CD4-positive, alpha-beta T cell treated with Interleukin-4 for 1 hour (primary cell): ENCODE measurements at regions not wholly inside any gene's neighbourhood (a gene's known extent, or its start where the extent isn't known, plus 50 kb on each side); places are given as distances from the start of the nearest gene placed in this dataset.

Experiments
- DNase-seq, 2 donors: peaks; one replicate each; pipeline ENCODE4 v3.0.0-alpha.2; 2020 to 2022

- no peak for DNase-seq
These were observed 750.1 kb downstream of the BRD1 start for GRCh38 chr22:49077586-49077985.

- no peak for DNase-seq
These were observed 750.7 kb downstream of the BRD1 start for GRCh38 chr22:49077036-49077393.

- DNase-seq: no peak
These were observed 751.2 kb downstream of the BRD1 start for GRCh38 chr22:49076300-49077035.

GRCh38 chr22:49075150-49075549 lies 752.5 kb downstream of the BRD1 start:
- DNase-seq: no peak

GRCh38 chr22:49073873-49074417 lies 753.7 kb downstream of the BRD1 start:
- DNase-seq: no peak

- no peak for DNase-seq
These were observed 754.6 kb downstream of the BRD1 start for GRCh38 chr22:49072996-49073645.

- no peak for DNase-seq
These were observed 757.2 kb downstream of the BRD1 start for GRCh38 chr22:49070501-49070900.

- DNase-seq: no peak
These were observed 758.7 kb downstream of the BRD1 start for GRCh38 chr22:49068861-49069500.

- DNase-seq: no peak
These were observed 760.2 kb downstream of the BRD1 start for GRCh38 chr22:49067504-49067903.

GRCh38 chr22:49066619-49067018 lies 761.1 kb downstream of the BRD1 start:
- no peak for DNase-seq

- no peak for DNase-seq
These were observed 762.8 kb downstream of the BRD1 start for GRCh38 chr22:49064836-49065235.

- no peak for DNase-seq
These were observed 764.2 kb downstream of the BRD1 start for GRCh38 chr22:49063545-49063890.

- no peak for DNase-seq
These were observed 764.7 kb downstream of the BRD1 start for GRCh38 chr22:49062802-49063544.

GRCh38 chr22:49062155-49062801 lies 765.4 kb downstream of the BRD1 start:
- DNase-seq: no peak

- DNase-seq: no peak
These were observed 769.8 kb downstream of the BRD1 start for GRCh38 chr22:49057910-49058309.

- no peak for DNase-seq
These were observed 771.4 kb downstream of the BRD1 start for GRCh38 chr22:49056301-49056700.

- DNase-seq: no peak
These were observed 772.3 kb downstream of the BRD1 start for GRCh38 chr22:49055406-49055805.

GRCh38 chr22:49053578-49053977 lies 774.1 kb downstream of the BRD1 start:
- DNase-seq: no peak

- DNase-seq: no peak
These were observed 775.1 kb downstream of the BRD1 start for GRCh38 chr22:49052560-49052959.

GRCh38 chr22:49052023-49052538 lies 775.6 kb downstream of the BRD1 start:
- peak; percentile 47 to 48 for DNase-seq

GRCh38 chr22:49051491-49052022 lies 776.1 kb downstream of the BRD1 start:
- no peak for DNase-seq

GRCh38 chr22:49049691-49050090 lies 778.0 kb downstream of the BRD1 start:
- no peak for DNase-seq
